H9 (cell line): ENCODE measurements at regions not wholly inside any gene's neighbourhood (a gene's known extent, or its start where the extent isn't known, plus 50 kb on each side); places are given as distances from the start of the nearest gene placed in this dataset.
"Not testable (repeated sequence)": the region's sequence is repeated elsewhere in the genome, so short reads cannot be mapped to it uniquely, and the experiment has no call there.

Experiments
- DNase-seq: peaks from one replicate; pipeline ENCODE4 v3.0.0-alpha.2; 2017
- H2AFZ ChIP-seq: one replicate; pipeline ENCODE4 v1.6.1; 2013; ENCODE audit warnings: mild to moderate bottlenecking, low read length, control low read depth, moderate library complexity
- H2AK5ac ChIP-seq: 2 replicates; pipeline ENCODE4 v1.6.1; 2013; ENCODE audit warnings: low read length, control low read depth, mixed read lengths; ENCODE audit not compliant: insufficient read length
- H2BK120ac ChIP-seq: one replicate; pipeline ENCODE4 v1.6.1; 2013; ENCODE audit warnings: low read depth, mild to moderate bottlenecking, low read length, control low read depth, inconsistent platforms; ENCODE audit not compliant: poor library complexity, severe bottlenecking
- H2BK12ac ChIP-seq: 2 replicates; pipeline ENCODE4 v1.6.1; 2013; ENCODE audit warnings: low read length, control low read depth, mixed read lengths, low read depth; ENCODE audit not compliant: insufficient read length
- H2BK15ac ChIP-seq: 2 replicates; pipeline ENCODE4 v1.6.1; 2013; ENCODE audit warnings: low read depth, low read length, control low read depth
- H2BK20ac ChIP-seq: one replicate; pipeline ENCODE4 v1.6.1; 2013; ENCODE audit warnings: low read depth, mild to moderate bottlenecking, low read length, control low read depth, inconsistent platforms; ENCODE audit not compliant: poor library complexity, severe bottlenecking
- H2BK5ac ChIP-seq: 2 replicates; pipeline ENCODE4 v1.6.1; 2013; ENCODE audit warnings: low read length, control low read depth, mixed read lengths; ENCODE audit not compliant: insufficient read length
- H3K14ac ChIP-seq: 2 replicates; pipeline ENCODE4 v1.6.1; 2013; ENCODE audit warnings: low read length, control low read depth; ENCODE audit not compliant: insufficient read depth
- H3K18ac ChIP-seq: 2 replicates; pipeline ENCODE4 v1.6.1; 2013; ENCODE audit warnings: low read depth, mild to moderate bottlenecking, mixed read lengths, low read length, control low read depth; ENCODE audit not compliant: insufficient read length
- H3K23ac ChIP-seq: 2 replicates; pipeline ENCODE4 v1.6.1; 2013; ENCODE audit warnings: low read length, control low read depth, mixed read lengths, low read depth; ENCODE audit not compliant: insufficient read length
- H3K23me2 ChIP-seq: 2 replicates; pipeline ENCODE4 v1.6.1; 2013; ENCODE audit warnings: low read depth, mild to moderate bottlenecking, mixed read lengths, low read length, control low read depth; ENCODE audit not compliant: insufficient read length, poor library complexity, severe bottlenecking
- H3K27ac ChIP-seq: 2 replicates; pipeline ENCODE4 v1.5.1; 2013; ENCODE audit warnings: low read length, control low read depth, mixed read lengths, low read depth; ENCODE audit not compliant: insufficient read length
- H3K27me3 ChIP-seq: 2 replicates; pipeline ENCODE4 v1.6.1; 2013; ENCODE audit warnings: low read length, control low read depth, inconsistent platforms; ENCODE audit not compliant: insufficient read depth
- H3K4ac ChIP-seq: 2 replicates; pipeline ENCODE4 v1.6.1; 2013; ENCODE audit warnings: low read depth, mild to moderate bottlenecking, control low read depth, inconsistent platforms, low read length, moderate library complexity
- H3K4me1 ChIP-seq: 2 replicates; pipeline ENCODE4 v1.6.1; 2013; ENCODE audit warnings: low read length, control low read depth, inconsistent platforms; ENCODE audit not compliant: insufficient read depth
- H3K4me2 ChIP-seq: 2 replicates; pipeline ENCODE4 v1.6.1; 2013; ENCODE audit warnings: low read length, control low read depth, mixed read lengths; ENCODE audit not compliant: insufficient read length, insufficient read depth
- H3K56ac ChIP-seq: 2 replicates; pipeline ENCODE4 v1.6.1; 2013; ENCODE audit warnings: low read depth, mild to moderate bottlenecking, mixed read lengths, low read length, control low read depth; ENCODE audit not compliant: insufficient read length
- H3K79me1 ChIP-seq: 2 replicates; pipeline ENCODE4 v1.6.1; 2013; ENCODE audit warnings: low read depth, mild to moderate bottlenecking, moderate library complexity, low read length, control low read depth, inconsistent platforms; ENCODE audit not compliant: insufficient read depth, poor library complexity, severe bottlenecking
- H3K79me2 ChIP-seq: 2 replicates; pipeline ENCODE4 v1.6.1; 2013; ENCODE audit warnings: low read length, control low read depth, inconsistent platforms; ENCODE audit not compliant: insufficient read depth
- H3K9ac ChIP-seq: 2 replicates; pipeline ENCODE4 v1.6.1; 2013; ENCODE audit warnings: low read length, control low read depth, mixed read lengths; ENCODE audit not compliant: insufficient read length; ENCODE audit errors: extremely low read depth
- H3K9me3 ChIP-seq: one replicate; pipeline ENCODE4 v1.6.1; 2013; ENCODE audit warnings: low read depth, low read length, inconsistent platforms; ENCODE audit not compliant: control insufficient read depth
- H3T11ph ChIP-seq: one replicate; pipeline ENCODE4 v1.6.1; 2013; ENCODE audit warnings: mild to moderate bottlenecking, low read length, control low read depth, inconsistent platforms
- H4K20me1 ChIP-seq: one replicate; pipeline ENCODE4 v1.6.1; 2013; ENCODE audit not compliant: control insufficient read depth, insufficient read length, insufficient read depth
- H4K5ac ChIP-seq: 2 replicates; pipeline ENCODE4 v1.6.1; 2013; ENCODE audit warnings: low read depth, mild to moderate bottlenecking, mixed read lengths, low read length, control low read depth; ENCODE audit not compliant: insufficient read length
- H4K8ac ChIP-seq: replicated peaks from 2 replicates; pipeline ENCODE4 v1.6.1; 2013; ENCODE audit warnings: low read length, control low read depth, mixed read lengths, low read depth; ENCODE audit not compliant: insufficient read length
- H4K91ac ChIP-seq: 2 replicates; pipeline ENCODE4 v1.6.1; 2013; ENCODE audit warnings: low read depth, mild to moderate bottlenecking, moderate library complexity, mixed read lengths, low read length, control low read depth; ENCODE audit not compliant: insufficient read length
- H3K27ac Mint-ChIP-seq, 3 experiments: 2 replicates in 2 of 3; 3 replicates in 1 of 3; pipeline ENCODE4 v1.8.0; 2020 to 2021; ENCODE audit warnings: mixed read lengths in 3 of 3, mild to moderate bottlenecking in 1 of 3, moderate library complexity in 1 of 3
- H3K27me3 Mint-ChIP-seq: 2 replicates; pipeline ENCODE4 v1.8.0; 2021; ENCODE audit warnings: low read depth, mild to moderate bottlenecking, moderate library complexity, mixed read lengths
- H3K36me3 Mint-ChIP-seq, 3 experiments: 2 replicates in 2 of 3; 3 replicates in 1 of 3; pipeline ENCODE4 v1.8.0; 2020 to 2021; ENCODE audit warnings: low read depth in 3 of 3, mixed read lengths in 3 of 3; ENCODE audit not compliant: insufficient read depth in 1 of 3
- H3K4me1 Mint-ChIP-seq, 2 experiments: 2 replicates each; pipeline ENCODE4 v1.8.0; 2020; ENCODE audit warnings: mixed read lengths in 2 of 2
- H3K4me3 Mint-ChIP-seq, 2 experiments: 2 replicates in 1 of 2; 3 replicates in 1 of 2; pipeline ENCODE4 v1.8.0; 2020 to 2021; ENCODE audit warnings: mild to moderate bottlenecking in 2 of 2, mixed read lengths in 2 of 2, moderate library complexity in 1 of 2
- H3K9me3 Mint-ChIP-seq, 2 experiments: 2 replicates in 1 of 2; 3 replicates in 1 of 2; pipeline ENCODE4 v1.8.0; 2020; ENCODE audit warnings: mild to moderate bottlenecking in 2 of 2, mixed read lengths in 2 of 2, moderate library complexity in 1 of 2
- WGBS: extraction: QIAGEN DNeasy Blood & Tissue Kit; methylation state at CpG from one replicate; pipeline ENCODE4 v1.1.7; 2013; ENCODE audit warnings: missing lambda C conversion rate, low lambda C conversion rate, mixed read lengths; ENCODE audit not compliant: insufficient read length; ENCODE audit errors: extremely low coverage; 5-methylcytosine and 5-hydroxymethylcytosine counted together

GRCh38 chr6:78807655-78808355, 59.5 kb upstream of the IRAK1BP1 start:
- H3K4ac ChIP-seq, H3K4me3 Mint-ChIP-seq, H3K4me1 ChIP-seq, H2BK15ac ChIP-seq, H3K9me3 ChIP-seq, H3K4me2 ChIP-seq, DNase-seq, H3K23ac ChIP-seq, H2AFZ ChIP-seq, H4K8ac ChIP-seq, H4K91ac ChIP-seq, H3K56ac ChIP-seq, H3K9me3 Mint-ChIP-seq, H3K36me3 Mint-ChIP-seq, H3K27ac ChIP-seq, H3K18ac ChIP-seq, H3K23me2 ChIP-seq, H3K27me3 ChIP-seq, H2BK20ac ChIP-seq, H3K27me3 Mint-ChIP-seq, H3K9ac ChIP-seq, H3K14ac ChIP-seq, H3K79me1 ChIP-seq, H2BK12ac ChIP-seq, H2BK120ac ChIP-seq, H2BK5ac ChIP-seq, H3K27ac Mint-ChIP-seq, H4K5ac ChIP-seq, H2AK5ac ChIP-seq, H3T11ph ChIP-seq, H4K20me1 ChIP-seq, H3K4me1 Mint-ChIP-seq, H3K79me2 ChIP-seq: not testable (repeated sequence)
- no CpG with 5 or more reads among the region's 10 CpGs for WGBS
